Trophoblast cell (in vitro differentiated cells and primary cell): ENCODE measurements at regions not wholly inside any gene's neighbourhood (a gene's known extent, or its start where the extent isn't known, plus 50 kb on each side); places are given as distances from the start of the nearest gene placed in this dataset.

Experiments
- DNase-seq, 2 donors: peaks; one replicate each; pipeline ENCODE4 v3.0.0-alpha.2; 2016
- H2AFZ ChIP-seq: 2 replicates; pipeline ENCODE4 v1.6.1; 2013; ENCODE audit warnings: low read length, moderate library complexity, mild to moderate bottlenecking; ENCODE audit not compliant: insufficient read depth, poor library complexity
- H2AK5ac ChIP-seq: 2 replicates; pipeline ENCODE4 v1.6.1; 2013; ENCODE audit warnings: mild to moderate bottlenecking, low read length
- H2BK120ac ChIP-seq: 2 replicates; pipeline ENCODE4 v1.6.1; 2013; ENCODE audit warnings: low read length, mild to moderate bottlenecking, moderate library complexity; ENCODE audit not compliant: insufficient read depth, poor library complexity
- H2BK12ac ChIP-seq: 2 replicates; pipeline ENCODE4 v1.6.1; 2013; ENCODE audit warnings: mild to moderate bottlenecking, low read length, moderate library complexity
- H2BK5ac ChIP-seq: 2 replicates; pipeline ENCODE4 v1.6.1; 2013; ENCODE audit warnings: low read length, low read depth, moderate library complexity, mild to moderate bottlenecking; ENCODE audit not compliant: poor library complexity
- H3K14ac ChIP-seq: 2 replicates; pipeline ENCODE4 v1.6.1; 2013; ENCODE audit warnings: mild to moderate bottlenecking, low read length
- H3K18ac ChIP-seq: 2 replicates; pipeline ENCODE4 v1.6.1; 2013; ENCODE audit warnings: mild to moderate bottlenecking, low read length
- H3K23ac ChIP-seq: 2 replicates; pipeline ENCODE4 v1.6.1; 2013; ENCODE audit warnings: low read length
- H3K27ac ChIP-seq: 2 replicates; pipeline ENCODE4 v1.5.1; 2013; ENCODE audit warnings: low read depth, mild to moderate bottlenecking, inconsistent platforms, low read length, moderate library complexity
- H3K27me3 ChIP-seq: 2 replicates; pipeline ENCODE4 v1.6.1; 2013; ENCODE audit warnings: inconsistent platforms, mild to moderate bottlenecking, low read length, moderate library complexity; ENCODE audit not compliant: insufficient read depth
- H3K36me3 ChIP-seq, 2 experiments: 1 replicate in 1 of 2; 2 replicates in 1 of 2; pipeline ENCODE4 v1.6.1; 2013; ENCODE audit warnings: low read length in 2 of 2, mild to moderate bottlenecking in 2 of 2, moderate library complexity in 1 of 2; ENCODE audit not compliant: insufficient read depth in 2 of 2, control insufficient read depth in 1 of 2
- H3K4ac ChIP-seq: 2 replicates; pipeline ENCODE4 v1.6.1; 2013; ENCODE audit warnings: low read depth, mild to moderate bottlenecking, low read length, moderate library complexity
- H3K4me1 ChIP-seq, 2 experiments: 1 replicate in 1 of 2; 2 replicates in 1 of 2; pipeline ENCODE4 v1.6.1; 2013; ENCODE audit warnings: low read length in 2 of 2, mild to moderate bottlenecking in 2 of 2, moderate library complexity in 1 of 2; ENCODE audit not compliant: insufficient read depth in 2 of 2, control insufficient read depth in 1 of 2
- H3K4me2 ChIP-seq: 2 replicates; pipeline ENCODE4 v1.6.1; 2013; ENCODE audit warnings: inconsistent platforms, mild to moderate bottlenecking, low read length, moderate library complexity
- H3K4me3 ChIP-seq: 2 replicates; pipeline ENCODE4 v1.5.1; 2013; ENCODE audit warnings: mild to moderate bottlenecking, low read depth, low read length, inconsistent platforms
- H3K79me1 ChIP-seq: one replicate; pipeline ENCODE4 v1.6.1; 2013; ENCODE audit warnings: low read length
- H3K79me2 ChIP-seq: 2 replicates; pipeline ENCODE4 v1.6.1; 2013; ENCODE audit warnings: low read length, mild to moderate bottlenecking; ENCODE audit not compliant: control insufficient read depth, insufficient read depth, poor library complexity
- H3K9ac ChIP-seq: 2 replicates; pipeline ENCODE4 v1.6.1; 2013; ENCODE audit warnings: mild to moderate bottlenecking, low read length
- H3K9me3 ChIP-seq: 2 replicates; pipeline ENCODE4 v1.6.1; 2013; ENCODE audit warnings: low read depth, mild to moderate bottlenecking, control low read depth, inconsistent platforms, low read length; ENCODE audit not compliant: insufficient read depth
- H4K12ac ChIP-seq: 2 replicates; pipeline ENCODE4 v1.6.1; 2013; ENCODE audit warnings: low read depth, mild to moderate bottlenecking, low read length, moderate library complexity
- H4K8ac ChIP-seq: 2 replicates; pipeline ENCODE4 v1.6.1; 2013; ENCODE audit warnings: low read depth, mild to moderate bottlenecking, low read length, moderate library complexity
- H4K91ac ChIP-seq: one replicate; pipeline ENCODE4 v1.6.1; 2013; ENCODE audit warnings: low read depth, mild to moderate bottlenecking, low read length, moderate library complexity
- WGBS: extraction: QIAGEN DNeasy Blood & Tissue Kit; methylation state at CpG from one replicate; pipeline ENCODE4 v1.1.7; 2013; ENCODE audit warnings: missing lambda C conversion rate; ENCODE audit not compliant: insufficient read length, insufficient coverage; ENCODE audit errors: extremely low coverage; 5-methylcytosine and 5-hydroxymethylcytosine counted together

GRCh38 chr7:138207555-138207971 lies 131.3 kb downstream of the AKR1D1 start:
- H3K4me2 ChIP-seq, result no peak overlapping the region
- no peak overlapping the region for H3K14ac ChIP-seq
- no peak overlapping the region for H3K4ac ChIP-seq
- no peaks in the 10 kb centered on the region for H3K79me2 ChIP-seq
- no peaks in the 10 kb centered on the region for H3K79me1 ChIP-seq
- WGBS, result no CpG with 5 or more reads among the region's 3 CpGs
- no peak overlapping the region for H3K27ac ChIP-seq
- no peak for DNase-seq
- no peaks in the 10 kb centered on the region for H3K4me1 ChIP-seq
- no peak overlapping the region for H2AK5ac ChIP-seq
- no peak overlapping the region for H4K8ac ChIP-seq
- no peak overlapping the region for H3K23ac ChIP-seq
- no peaks in the 10 kb centered on the region for H3K27me3 ChIP-seq
- H2BK5ac ChIP-seq, result no peak overlapping the region
- H2AFZ ChIP-seq, result no peak overlapping the region
- H3K9ac ChIP-seq, result no peak overlapping the region
- no peak overlapping the region for H3K18ac ChIP-seq
- no peak overlapping the region for H3K4me3 ChIP-seq
- H2BK12ac ChIP-seq, result no peak overlapping the region
- H2BK120ac ChIP-seq, result no peak overlapping the region
- H4K91ac ChIP-seq, result no peak overlapping the region
- peaks cover 3% of the 10 kb centered on the region for H3K9me3 ChIP-seq
- H3K36me3 ChIP-seq, result no peaks in the 10 kb centered on the region
- no peak overlapping the region for H4K12ac ChIP-seq

- H3K79me1 ChIP-seq, result no peaks in the 10 kb centered on the region
- no peak overlapping the region for H4K12ac ChIP-seq
- no peak overlapping the region for H3K4ac ChIP-seq
- H3K14ac ChIP-seq, result no peak overlapping the region
- peaks cover 3% of the 10 kb centered on the region for H3K9me3 ChIP-seq
- no peaks in the 10 kb centered on the region for H3K4me1 ChIP-seq
- H3K4me2 ChIP-seq, result no peak overlapping the region
- H3K4me3 ChIP-seq, result no peak overlapping the region
- H3K9ac ChIP-seq, result no peak overlapping the region
- no peak overlapping the region for H3K18ac ChIP-seq
- peak overlapping the region; percentile 38 for H2BK120ac ChIP-seq
- no peaks in the 10 kb centered on the region for H3K36me3 ChIP-seq
- no peak overlapping the region for H4K8ac ChIP-seq
- no peak overlapping the region for H2BK12ac ChIP-seq
- no peak overlapping the region for H3K23ac ChIP-seq
- WGBS, result no CpG with 5 or more reads among the region's 3 CpGs
- H2AFZ ChIP-seq, result no peak overlapping the region
- no peak overlapping the region for H4K91ac ChIP-seq
- no peaks in the 10 kb centered on the region for H3K27me3 ChIP-seq
- H3K79me2 ChIP-seq, result no peaks in the 10 kb centered on the region
- no peak for DNase-seq
- no peak overlapping the region for H3K27ac ChIP-seq
- H2BK5ac ChIP-seq, result no peak overlapping the region
- H2AK5ac ChIP-seq, result no peak overlapping the region
These were observed 131.9 kb downstream of the AKR1D1 start for GRCh38 chr7:138208142-138208570.

GRCh38 chr7:138208864-138209263 lies 132.6 kb downstream of the AKR1D1 start:
- H2BK5ac ChIP-seq, result no peak overlapping the region
- H2AFZ ChIP-seq, result no peak overlapping the region
- no peaks in the 10 kb centered on the region for H3K4me1 ChIP-seq
- no peak overlapping the region for H2BK12ac ChIP-seq
- no CpG with 5 or more reads among the region's 2 CpGs for WGBS
- H3K79me1 ChIP-seq, result no peaks in the 10 kb centered on the region
- H2BK120ac ChIP-seq, result no peak overlapping the region
- H3K4me3 ChIP-seq, result no peak overlapping the region
- H3K27me3 ChIP-seq, result no peaks in the 10 kb centered on the region
- no peak overlapping the region for H3K9ac ChIP-seq
- no peak overlapping the region for H3K23ac ChIP-seq
- peaks cover 3% of the 10 kb centered on the region for H3K9me3 ChIP-seq
- no peaks in the 10 kb centered on the region for H3K36me3 ChIP-seq
- no peak overlapping the region for H3K4me2 ChIP-seq
- H4K91ac ChIP-seq, result peak overlapping the region; percentile 43
- no peak overlapping the region for H3K27ac ChIP-seq
- H4K8ac ChIP-seq, result no peak overlapping the region
- no peak overlapping the region for H3K18ac ChIP-seq
- no peaks in the 10 kb centered on the region for H3K79me2 ChIP-seq
- DNase-seq, result no peak
- H4K12ac ChIP-seq, result no peak overlapping the region
- H2AK5ac ChIP-seq, result no peak overlapping the region
- no peak overlapping the region for H3K4ac ChIP-seq
- H3K14ac ChIP-seq, result no peak overlapping the region

GRCh38 chr7:138212314-138212713 lies 136.1 kb downstream of the AKR1D1 start:
- Histone ChIP-seq H3K4ac (no peak overlapping the region), H3K4me2 (no peak overlapping the region), H3K79me1 (no peaks in the 10 kb centered on the region), H2BK12ac (no peak overlapping the region), H3K79me2 (no peaks in the 10 kb centered on the region), H3K4me3 (no peak overlapping the region), H3K27me3 (no peaks in the 10 kb centered on the region), H3K4me1 (no peaks in the 10 kb centered on the region), H4K12ac (no peak overlapping the region), H3K27ac (no peak overlapping the region), H3K9ac (no peak overlapping the region), H3K23ac (no peak overlapping the region), H2AK5ac (no peak overlapping the region), H2AFZ (no peak overlapping the region), H2BK5ac (no peak overlapping the region), H2BK120ac (no peak overlapping the region), H4K91ac (no peak overlapping the region), H3K36me3 (no peaks in the 10 kb centered on the region), H4K8ac (no peak overlapping the region), H3K14ac (no peak overlapping the region), H3K18ac (no peak overlapping the region), H3K9me3 (peaks cover 3% of the 10 kb centered on the region)
- DNase-seq, result no peak
- no CpG with 5 or more reads among the region's 2 CpGs for WGBS
